Heart left ventricle (tissue), 16 donors: ENCODE measurements at regions not wholly inside any gene's neighbourhood (a gene's known extent, or its start where the extent isn't known, plus 50 kb on each side); places are given as distances from the start of the nearest gene placed in this dataset.

ENCODE experiments used
- ATAC-seq, 4 donors: fragments of 200-7000 bp; cut with Tn5 transposase; one replicate each; pipeline ENCODE4 v1.9.1; 2020 to 2022; ENCODE audit warnings: moderate library complexity in 4 of 4, mild to moderate bottlenecking in 3 of 4, moderate number of reproducible peaks in 1 of 4
- DNase-seq, 5 donors: peaks; one replicate each; pipeline ENCODE4 v3.0.0-alpha.2; 2020
- H3K27ac ChIP-seq, 12 donors: fragments of 200-600 bp; sonication (generic) in 4 of 12; one replicate each; pipeline versions ENCODE4 v1.5.0 to v1.8.0; 2016 to 2022; ENCODE audit warnings: mild to moderate bottlenecking in 2 of 12
- H3K27me3 ChIP-seq, 9 donors: fragments of 200-600 bp; sonication (generic) in 2 of 9; one replicate each; pipeline versions ENCODE4 v1.5.1 to v1.8.0; 2016 to 2022; ENCODE audit warnings: mild to moderate bottlenecking in 3 of 9
- H3K36me3 ChIP-seq, 9 donors: fragments of 200-600 bp; sonication (generic) in 2 of 9; one replicate each; pipeline versions ENCODE4 v1.5.0 to v1.8.0; 2018 to 2022; ENCODE audit warnings: mild to moderate bottlenecking in 2 of 9
- H3K4me1 ChIP-seq, 12 donors: fragments of 200-600 bp; sonication (generic) in 4 of 12; one replicate each; pipeline versions ENCODE4 v1.5.0 to v1.8.0; 2016 to 2022; ENCODE audit warnings: mild to moderate bottlenecking in 3 of 12
- H3K4me3 ChIP-seq, 12 donors: fragments of 200-600 bp; sonication (generic) in 4 of 12; one replicate each; pipeline versions ENCODE4 v1.5.0 to v1.8.0; 2017 to 2022; ENCODE audit warnings: mild to moderate bottlenecking in 9 of 12, moderate library complexity in 4 of 12
- H3K9me3 ChIP-seq, 12 donors: fragments of 200-600 bp; sonication (generic) in 4 of 12; one replicate each; pipeline versions ENCODE4 v1.5.0 to v1.8.0; 2016 to 2022; ENCODE audit warnings: mild to moderate bottlenecking in 1 of 12
- CTCF ChIP-seq, 12 donors: fragments of 200-600 bp; sonication (generic) in 4 of 12; IDR thresholded peaks; one replicate each; pipeline versions ENCODE4 v1.5.0 to v1.8.0; 2018 to 2022; ENCODE audit warnings: antibody characterized with exemption in 12 of 12, mild to moderate bottlenecking in 5 of 12
- POLR2A ChIP-seq, 2 donors: fragments of 450-650 bp; IDR thresholded peaks; one replicate each; pipeline ENCODE4 v1.6.1; 2017; ENCODE audit warnings: antibody characterized with exemption in 2 of 2, mild to moderate bottlenecking in 2 of 2, moderate library complexity in 2 of 2
- WGBS, 4 donors: extraction: QIAGEN DNeasy Blood & Tissue Kit in 2 of 4; methylation state at CpG; one replicate each; pipeline versions ENCODE4 v1.1.5 to v1.1.7; 2013 to 2018; 5-methylcytosine and 5-hydroxymethylcytosine counted together
- intact Hi-C, 10 donors: fragments of 100-400 bp; cut with DNase I; formaldehyde crosslinking; loops; one replicate each; pipeline versions ENCODE4 v1.11.1 to v1.14.2; 2022
- donor health status: ischemic (EF 13 %, LVEDD 7.1; RV severe dilation, severe dysfunction).
- donor health status: healthy with polysubstance abuse.
- donor health status: DM: no; HTN: yes; CAD: no.
- donor health status: DM: no; HTN: no; CAD: no.
- donor health status: ischemic (EF 25% LVEDD 6.9; RV normal size, moderate dysfunction).
- donor health status: ischemic (EF 25% LVEDD 5.7; RV mildly dilated, moderate dysfunction).
- donor health status: healthy.
- donor health status: DM: yes; HTN: yes; CAD: no.
- donor health status: ischemic (EF 35%, LVEDD 5.7; RV mildly dilated, moderate dysfunction).
- donor health status: nonischemic (EF 11% LVEDD 7.7; RV severe dilation, severe dysfunction).
- donor health status: DM: yes; HTN: yes; CAD: no.
- donor health status: PGD.
- donor health status: ischemic (EF 29% LVEDD 5.4; RV normal size, mild dysfunction).
- donor health status: nonischemic (EF 23%, LVEDD 6.1; RV moderate dilation, normal function).

- H3K4me3 ChIP-seq = no peak overlapping the region
- 85 to 91% (median 89%) methylated on average over 8 of the region's 8 CpGs for WGBS, 4 donors
- ATAC-seq = no peak
- TF ChIP-seq CTCF (IDR thresholded peaks at IDR 0.05) (no peak), POLR2A (IDR thresholded peaks at IDR 0.05) (no peak)
- H3K4me1 ChIP-seq = no peaks in the 10 kb centered on the region
- peaks cover 0 to 20% (median 12%) of the 10 kb centered on the region in 12 donors for H3K9me3 ChIP-seq
- DNase-seq = no peak
- no peak overlapping the region for H3K27ac ChIP-seq
- intact Hi-C loops = no loop called here
- H3K27me3 ChIP-seq = no peaks in the 10 kb centered on the region
- H3K36me3 ChIP-seq = no peaks in the 10 kb centered on the region
Observed at GRCh38 chr11:25691959-25692358, 640.0 kb upstream of the ANO3 start.

GRCh38 chr11:25702417-25702816, 629.5 kb upstream of the ANO3 start:
- ATAC-seq = no peak
- Histone ChIP-seq H3K27ac (no peak overlapping the region), H3K27me3 (no peaks in the 10 kb centered on the region), H3K4me3 (no peak overlapping the region), H3K36me3 (no peaks in the 10 kb centered on the region), H3K9me3 (no peaks in the 10 kb centered on the region), H3K4me1 (no peaks in the 10 kb centered on the region)
- intact Hi-C loops = no loop called here
- TF ChIP-seq POLR2A (IDR thresholded peaks at IDR 0.05) = no peak
- 95 to 98% (median 95%) methylated on average over 1 of the region's 1 CpG for WGBS, 4 donors
- no peak for DNase-seq

- intact Hi-C loops = no loop called here
- TF ChIP-seq CTCF (IDR thresholded peaks at IDR 0.05) (no peak), POLR2A (IDR thresholded peaks at IDR 0.05) (no peak)
- no peak for DNase-seq
- H3K36me3 ChIP-seq = no peaks in the 10 kb centered on the region
- no peaks in the 10 kb centered on the region for H3K9me3 ChIP-seq
- H3K4me1 ChIP-seq = no peaks in the 10 kb centered on the region
- no peak for ATAC-seq
- H3K4me3 ChIP-seq = no peak overlapping the region
- H3K27ac ChIP-seq = no peak overlapping the region
- H3K27me3 ChIP-seq = no peaks in the 10 kb centered on the region
Observed at GRCh38 chr11:25710975-25711374, 621.0 kb upstream of the ANO3 start.

GRCh38 chr11:25727944-25728343, 604.0 kb upstream of the ANO3 start:
- DNase-seq (no peak), ATAC-seq (no peak)
- TF ChIP-seq CTCF (IDR thresholded peaks at IDR 0.05) (no peak), POLR2A (IDR thresholded peaks at IDR 0.05) (no peak)
- WGBS, 4 donors = 66 to 70% (median 67%) methylated on average over 2 of the region's 2 CpGs
- Histone ChIP-seq H3K36me3 (no peaks in the 10 kb centered on the region), H3K4me3 (no peak overlapping the region), H3K9me3 (peaks cover 0 to 22% (median 0%) of the 10 kb centered on the region in 12 donors), H3K27me3 (no peaks in the 10 kb centered on the region), H3K4me1 (no peaks in the 10 kb centered on the region), H3K27ac (no peak overlapping the region)
- intact Hi-C loops = no loop called here

- no peaks in the 10 kb centered on the region for H3K4me1 ChIP-seq
- no peak for ATAC-seq
- no peaks in the 10 kb centered on the region for H3K36me3 ChIP-seq
- TF ChIP-seq POLR2A (IDR thresholded peaks at IDR 0.05) (no peak), CTCF (IDR thresholded peaks at IDR 0.05) (no peak)
- intact Hi-C loops = no loop called here
- H3K4me3 ChIP-seq = no peak overlapping the region
- DNase-seq = no peak
- 90 to 93% (median 92%) methylated on average over 2 of the region's 2 CpGs for WGBS, 4 donors
- no peaks in the 10 kb centered on the region for H3K27me3 ChIP-seq
- no peak overlapping the region for H3K27ac ChIP-seq
- H3K9me3 ChIP-seq = peaks cover 0 to 17% (median 0%) of the 10 kb centered on the region in 12 donors
Observed at GRCh38 chr11:25730230-25730629, 601.7 kb upstream of the ANO3 start.
